ENCODE measurements at regions not wholly inside any gene's neighbourhood (a gene's known extent, or its start where the extent isn't known, plus 50 kb on each side); places are given as distances from the start of the nearest gene placed in this dataset.
"Not testable (repeated sequence)": the region's sequence is repeated elsewhere in the genome, so short reads cannot be mapped to it uniquely, and the experiment has no call there.

DNA sequence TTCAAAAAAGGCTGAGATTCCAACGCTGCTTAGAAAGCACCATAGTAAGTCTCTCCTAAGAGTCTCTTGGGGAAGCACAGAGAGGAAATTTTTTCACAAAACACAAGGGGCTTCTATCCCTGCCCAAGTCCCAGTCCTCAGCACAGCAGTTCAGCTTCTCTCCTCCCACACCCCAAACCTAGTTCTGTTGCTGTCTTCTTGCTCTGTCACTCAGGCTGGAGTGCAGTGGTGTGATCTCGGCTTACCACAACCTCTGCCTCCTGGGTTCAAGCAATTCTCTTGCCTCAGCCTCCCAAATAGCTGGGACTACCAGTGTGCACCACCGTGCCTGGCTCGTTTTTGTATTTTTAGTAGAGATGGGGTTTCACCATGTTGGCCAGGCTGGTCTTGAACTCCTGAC, 79.2 kb downstream of the FGD2 start:
- not testable (repeated sequence) for TF ChIP-seq POLR2A (IDR thresholded peaks at IDR 0.05)
- TF ChIP-seq, protein P1, sequence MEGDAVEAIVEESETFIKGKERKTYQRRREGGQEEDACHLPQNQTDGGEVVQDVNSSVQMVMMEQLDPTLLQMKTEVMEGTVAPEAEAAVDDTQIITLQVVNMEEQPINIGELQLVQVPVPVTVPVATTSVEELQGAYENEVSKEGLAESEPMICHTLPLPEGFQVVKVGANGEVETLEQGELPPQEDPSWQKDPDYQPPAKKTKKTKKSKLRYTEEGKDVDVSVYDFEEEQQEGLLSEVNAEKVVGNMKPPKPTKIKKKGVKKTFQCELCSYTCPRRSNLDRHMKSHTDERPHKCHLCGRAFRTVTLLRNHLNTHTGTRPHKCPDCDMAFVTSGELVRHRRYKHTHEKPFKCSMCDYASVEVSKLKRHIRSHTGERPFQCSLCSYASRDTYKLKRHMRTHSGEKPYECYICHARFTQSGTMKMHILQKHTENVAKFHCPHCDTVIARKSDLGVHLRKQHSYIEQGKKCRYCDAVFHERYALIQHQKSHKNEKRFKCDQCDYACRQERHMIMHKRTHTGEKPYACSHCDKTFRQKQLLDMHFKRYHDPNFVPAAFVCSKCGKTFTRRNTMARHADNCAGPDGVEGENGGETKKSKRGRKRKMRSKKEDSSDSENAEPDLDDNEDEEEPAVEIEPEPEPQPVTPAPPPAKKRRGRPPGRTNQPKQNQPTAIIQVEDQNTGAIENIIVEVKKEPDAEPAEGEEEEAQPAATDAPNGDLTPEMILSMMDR (IDR thresholded peaks at IDR 0.05 in 8 of 11, conservative IDR thresholded peaks at IDR 0.05 in 3 of 11), result not testable (repeated sequence)
